SIG-M5 (cell line): ENCODE measurements at regions not wholly inside any gene's neighbourhood (a gene's known extent, or its start where the extent isn't known, plus 50 kb on each side); places are given as distances from the start of the nearest gene placed in this dataset.
"Not testable (repeated sequence)": the region's sequence is repeated elsewhere in the genome, so short reads cannot be mapped to it uniquely, and the experiment has no call there.

Source experiments
- DNase-seq: peaks from one replicate; lab custom pipeline; 2025; lab: John Stamatoyannopoulos, UW

GRCh38 chr5:30150231-30150630 is 1043.3 kb upstream of the CDH6 start:
- DNase-seq: no peak

- DNase-seq: no peak
Measured at GRCh38 chr5:30149526-30149925, 1044.0 kb upstream of the CDH6 start.

DNA sequence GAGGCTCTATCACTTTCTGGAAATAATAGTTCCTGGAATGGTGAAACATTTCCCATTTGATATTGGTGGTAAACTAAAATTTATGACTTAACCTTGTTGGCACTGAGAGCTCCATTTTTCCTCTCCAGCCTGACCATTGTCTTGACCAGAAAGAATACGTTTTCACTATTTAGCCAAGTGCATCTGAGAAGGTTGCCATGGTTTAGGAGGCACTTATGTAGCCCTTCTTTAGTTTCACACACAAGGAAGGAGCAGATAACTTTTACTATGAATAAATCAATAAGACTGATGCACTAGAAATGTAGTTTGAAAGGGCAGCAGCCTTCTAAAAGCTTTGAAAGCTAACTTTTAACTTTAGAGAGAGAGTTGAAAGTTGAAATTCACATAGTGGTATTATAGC is 1045.5 kb upstream of the CDH6 start:
- no peak for DNase-seq

- not testable (repeated sequence) for DNase-seq
Measured at GRCh38 chr5:30144059-30144458, 1049.4 kb upstream of the CDH6 start.

- no peak for DNase-seq
Measured at GRCh38 chr5:30142432-30142831, 1051.1 kb upstream of the CDH6 start.

DNA sequence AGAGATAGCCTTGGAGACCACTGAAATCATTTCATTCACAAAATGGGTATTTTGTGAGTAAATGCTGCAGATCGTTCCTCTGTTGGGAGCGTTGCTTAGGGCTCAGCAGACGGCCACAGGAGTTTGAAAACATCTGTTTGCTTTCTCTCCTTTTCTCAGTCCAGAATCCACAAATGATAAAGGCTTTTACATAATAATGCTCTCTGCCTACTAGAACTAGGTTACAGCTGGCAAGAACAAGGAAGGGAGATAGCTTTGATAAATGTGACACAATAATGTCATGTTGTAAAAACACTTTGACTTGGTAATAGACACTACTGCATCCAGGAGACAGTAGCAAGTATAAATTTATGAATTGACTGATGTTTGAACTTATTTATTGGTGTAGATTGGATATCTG is 1072.4 kb upstream of the CDH6 start:
- DNase-seq: no peak

DNA sequence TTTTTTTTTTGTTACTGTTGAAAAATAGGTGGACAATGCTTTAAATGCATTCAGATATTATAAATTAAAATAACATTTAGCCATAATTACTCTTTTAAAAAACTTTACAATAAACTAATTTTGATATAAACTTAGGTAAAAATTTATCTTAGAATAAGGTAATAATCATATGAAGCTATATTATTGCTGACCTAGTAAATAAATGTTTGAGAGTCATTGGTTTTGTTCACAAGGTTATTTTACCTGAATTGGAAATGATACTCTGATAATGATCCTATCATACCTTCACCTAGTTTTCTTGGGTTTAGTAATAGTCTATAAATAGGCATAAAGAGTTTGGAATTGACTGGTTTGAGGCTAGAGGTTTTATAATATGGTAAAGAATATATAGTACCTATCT is 1076.4 kb upstream of the CDH6 start:
- no peak for DNase-seq

DNA sequence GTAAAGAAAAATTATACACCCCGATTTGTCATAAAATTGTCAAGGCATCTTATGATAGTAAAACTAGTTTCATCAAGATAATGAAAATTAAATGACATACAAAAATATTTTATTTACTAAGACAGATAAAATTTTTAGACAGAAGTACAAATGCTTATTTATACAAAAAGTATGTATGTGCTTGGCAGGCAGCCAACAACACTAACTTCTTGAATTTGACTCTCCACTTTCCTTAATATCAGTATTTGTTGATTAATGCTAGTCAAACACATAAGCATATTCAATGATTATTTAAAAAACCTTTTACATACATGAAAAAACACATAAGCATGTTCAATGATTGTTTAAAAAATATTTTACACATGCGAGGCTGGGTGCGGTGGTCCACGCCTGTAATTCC is 1079.9 kb upstream of the CDH6 start:
- DNase-seq: no peak

DNA sequence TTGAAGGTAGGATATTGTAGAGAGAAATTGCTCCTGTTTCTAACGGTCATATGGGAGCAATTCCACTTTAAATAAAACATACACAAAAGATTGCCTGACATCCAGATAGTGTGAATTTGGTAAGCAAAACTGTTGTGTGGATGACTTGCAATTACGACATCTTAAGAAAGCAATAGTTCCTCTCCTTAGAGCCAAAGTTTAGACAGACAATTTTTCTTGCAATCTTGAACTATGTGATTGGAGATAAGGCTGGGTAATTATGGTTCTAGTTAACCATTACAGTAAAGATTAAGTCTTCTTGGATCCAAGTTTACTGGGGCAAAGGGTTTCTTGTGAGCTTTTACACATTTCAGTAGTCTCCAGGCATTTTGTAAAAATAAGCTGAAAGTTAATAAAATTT is 1080.6 kb upstream of the CDH6 start:
- DNase-seq: no peak

DNA sequence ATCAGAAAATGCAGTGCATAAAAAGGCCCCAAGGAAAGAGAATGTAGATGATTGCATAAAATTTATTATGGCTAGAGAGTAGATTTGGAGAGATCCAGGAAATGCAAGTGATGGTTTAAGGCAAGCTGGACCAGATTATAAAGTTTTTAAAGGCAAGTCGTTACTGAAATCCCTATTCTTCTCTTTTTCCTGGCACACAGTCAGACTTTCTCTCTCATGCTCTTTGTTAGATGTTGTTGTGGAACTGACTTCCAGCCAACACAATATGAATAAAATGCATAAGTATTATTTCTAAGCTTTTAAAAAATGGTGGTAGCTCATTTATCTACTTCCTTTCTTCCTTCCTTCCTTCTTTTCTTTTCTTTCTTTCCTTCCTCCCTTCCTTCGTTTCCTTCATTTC is 1085.4 kb upstream of the CDH6 start:
- no peak for DNase-seq

GRCh38 chr5:30106596-30106995 is 1086.9 kb upstream of the CDH6 start:
- DNase-seq: no peak

DNA sequence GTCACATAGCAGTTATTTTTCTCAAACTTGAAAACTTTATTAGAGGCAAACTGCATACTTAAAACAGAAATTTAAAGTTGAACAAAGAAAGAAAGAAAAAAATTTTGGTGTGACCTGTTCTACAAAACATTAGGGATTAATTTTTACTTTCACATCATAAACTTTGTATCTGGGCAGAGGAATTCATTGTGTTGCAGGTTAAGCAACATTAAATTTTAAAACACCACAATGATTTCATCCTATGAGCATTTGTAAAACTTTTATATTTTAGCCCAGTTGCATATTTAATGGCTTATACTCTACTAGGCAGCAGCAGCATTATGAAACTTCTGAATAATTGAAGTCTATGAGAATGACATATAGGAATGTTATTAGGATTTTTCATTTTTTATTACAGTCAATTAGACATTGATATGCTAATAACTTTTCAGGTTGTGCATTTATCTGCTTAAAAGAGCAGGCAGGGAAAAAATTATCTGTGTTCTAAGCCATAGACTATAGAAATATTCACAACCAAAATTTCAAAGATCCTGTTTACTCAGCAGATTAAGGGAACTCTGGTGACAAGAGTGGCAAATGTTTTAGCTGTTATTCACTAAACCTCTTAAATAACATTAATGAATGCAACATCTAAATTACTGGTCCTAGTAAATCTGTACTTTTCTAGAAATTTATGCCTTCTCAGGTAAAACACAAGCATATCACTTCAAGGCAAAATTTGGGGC is 1088.5 kb upstream of the CDH6 start:
- DNase-seq: no peak

DNA sequence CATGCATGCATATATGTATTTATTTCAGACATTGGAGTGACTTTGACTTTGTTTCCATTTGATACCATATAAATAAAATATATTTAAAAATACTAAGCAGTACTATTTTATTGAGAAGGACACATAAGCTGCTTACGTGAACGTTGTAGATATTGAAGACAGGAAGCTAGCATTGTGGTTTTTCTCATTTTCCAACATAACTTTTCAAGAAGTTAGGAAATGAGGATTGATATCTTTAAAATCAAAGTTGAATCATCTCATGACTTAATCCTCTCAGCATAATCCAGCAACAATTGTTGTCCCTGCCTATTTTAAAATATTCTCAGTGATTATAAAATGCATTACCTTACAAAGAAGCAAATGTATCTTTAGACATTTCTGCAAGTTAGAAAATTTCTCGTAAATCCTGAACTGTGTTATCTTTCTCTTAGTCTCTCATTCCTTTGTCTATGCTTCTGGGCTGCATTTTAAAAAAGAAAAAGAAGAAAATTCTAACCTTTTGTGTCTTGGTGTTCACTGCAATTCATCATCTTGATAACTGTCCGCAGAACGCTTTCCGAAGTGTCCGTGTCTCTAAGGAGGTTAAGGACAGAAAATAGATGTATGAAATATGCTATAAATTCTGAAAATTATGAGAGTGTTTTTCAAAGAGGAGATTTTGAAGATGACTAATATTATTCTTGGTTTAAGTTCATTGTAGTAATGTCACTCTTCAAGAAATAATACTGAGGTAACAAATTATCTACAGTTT is 1089.9 kb upstream of the CDH6 start:
- DNase-seq: no peak

DNA sequence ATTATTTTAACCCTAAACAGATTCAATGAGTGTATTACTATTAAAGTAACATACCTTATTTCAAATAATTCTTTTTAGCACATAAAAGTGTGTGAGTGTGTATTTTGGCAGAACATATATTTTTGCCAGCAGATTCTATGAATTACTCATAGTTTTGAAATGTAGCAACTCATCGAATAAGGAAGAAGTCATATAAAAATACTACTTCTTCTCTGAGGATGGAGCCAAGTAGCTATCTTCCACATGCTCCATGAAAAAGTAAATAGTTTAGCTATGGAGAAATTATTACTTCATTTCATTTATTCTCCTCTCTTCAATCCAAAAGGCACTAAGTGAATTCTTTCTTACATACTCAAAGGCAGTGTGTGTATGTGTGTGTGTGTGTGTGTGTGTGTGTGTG is 1090.4 kb upstream of the CDH6 start:
- no peak for DNase-seq

GRCh38 chr5:30102185-30102584 is 1091.3 kb upstream of the CDH6 start:
- DNase-seq: no peak

- no peak for DNase-seq
Measured at GRCh38 chr5:30100929-30101328, 1092.6 kb upstream of the CDH6 start.

GRCh38 chr5:30100148-30100713 is 1093.3 kb upstream of the CDH6 start:
- no peak for DNase-seq

- no peak for DNase-seq
Measured at GRCh38 chr5:30099634-30100033, 1093.9 kb upstream of the CDH6 start.

DNA sequence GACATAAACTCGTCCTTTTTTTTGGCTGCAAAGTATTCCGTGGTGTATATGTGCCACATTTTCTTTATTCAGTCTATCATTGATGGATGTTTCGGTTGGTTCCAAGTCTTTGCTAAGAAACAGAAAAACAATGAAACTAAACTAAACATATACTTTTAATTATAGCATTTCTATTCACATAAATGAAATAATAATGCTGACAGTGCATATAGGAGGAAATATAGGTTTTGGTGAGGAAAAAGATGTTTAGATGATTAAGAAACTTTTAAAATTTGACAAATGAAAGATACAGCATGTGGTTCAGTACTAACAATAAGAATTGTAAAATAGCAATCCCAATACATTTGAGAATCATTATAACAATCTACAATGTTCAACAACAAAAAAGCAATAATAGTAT is 1094.5 kb upstream of the CDH6 start:
- DNase-seq: no peak

GRCh38 chr5:30092548-30092947 is 1100.9 kb upstream of the CDH6 start:
- no peak for DNase-seq

- no peak for DNase-seq
Measured at GRCh38 chr5:30069441-30070263, 1123.8 kb upstream of the CDH6 start.

DNA sequence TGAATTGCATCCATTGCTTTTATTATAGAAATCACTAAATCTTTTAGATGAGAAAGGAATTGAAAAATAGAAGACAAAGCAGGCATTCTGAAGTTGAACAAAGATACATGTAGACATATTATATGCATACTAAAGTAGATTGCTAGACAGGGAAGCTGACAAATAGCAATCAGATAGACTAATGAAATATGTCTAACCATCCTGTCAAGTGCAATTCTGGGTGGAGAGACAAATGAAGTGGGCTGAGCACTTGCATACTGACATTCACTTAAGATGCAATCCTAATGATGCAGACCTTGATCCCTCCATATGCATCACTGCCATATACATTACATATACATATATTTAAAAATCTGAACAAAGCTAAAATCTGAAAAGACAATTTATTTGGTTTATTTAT is 1130.0 kb upstream of the CDH6 start:
- no peak for DNase-seq

GRCh38 chr5:30051976-30052375 is 1141.5 kb upstream of the CDH6 start:
- no peak for DNase-seq
